ENCODE measurements at regions not wholly inside any gene's neighbourhood (a gene's known extent, or its start where the extent isn't known, plus 50 kb on each side); places are given as distances from the start of the nearest gene placed in this dataset.

- H3K9me3 Mint-ChIP-seq: peaks cover 4% of the 10 kb centered on the region
- H3K4me1 Mint-ChIP-seq: peaks cover 10% of the 10 kb centered on the region
- H3K4me3 Mint-ChIP-seq: no peak overlapping the region
- H3K27me3 Mint-ChIP-seq: no peaks in the 10 kb centered on the region
- no peak for ATAC-seq
- no peaks in the 10 kb centered on the region for H3K36me3 Mint-ChIP-seq
- H3K27ac Mint-ChIP-seq: no peak overlapping the region
Observed at GRCh38 chr13:34035676-34036325, 217.9 kb downstream of the RFC3 start.

GRCh38 chr13:34037636-34038540 lies 219.9 kb downstream of the RFC3 start:
- Mint-ChIP-seq H3K27ac (no peak overlapping the region), H3K4me1 (peaks cover 10% of the 10 kb centered on the region), H3K36me3 (no peaks in the 10 kb centered on the region), H3K9me3 (peaks cover 4% of the 10 kb centered on the region), H3K4me3 (no peak overlapping the region), H3K27me3 (no peaks in the 10 kb centered on the region)
- ATAC-seq: no peak

- Mint-ChIP-seq H3K4me3 (no peak overlapping the region), H3K4me1 (peaks cover 10% of the 10 kb centered on the region)
- ATAC-seq: no peak
Observed at GRCh38 chr13:34038541-34039068, 220.7 kb downstream of the RFC3 start.

GRCh38 chr13:34039678-34040077 lies 221.7 kb downstream of the RFC3 start:
- Mint-ChIP-seq H3K27ac (no peak overlapping the region), H3K4me1 (peaks cover 10% of the 10 kb centered on the region), H3K36me3 (no peaks in the 10 kb centered on the region), H3K9me3 (peaks cover 4% of the 10 kb centered on the region), H3K4me3 (no peak overlapping the region), H3K27me3 (no peaks in the 10 kb centered on the region)
- no peak for ATAC-seq

More at GRCh38 chr13:34038541-34039068, 220.7 kb downstream of the RFC3 start:
- H3K9me3 Mint-ChIP-seq: peaks cover 4% of the 10 kb centered on the region
- no peak overlapping the region for H3K27ac Mint-ChIP-seq
- no peaks in the 10 kb centered on the region for H3K36me3 Mint-ChIP-seq
- no peaks in the 10 kb centered on the region for H3K27me3 Mint-ChIP-seq

GRCh38 chr13:34040863-34041262 lies 222.9 kb downstream of the RFC3 start:
- no peak for ATAC-seq
- Mint-ChIP-seq H3K27me3 (no peaks in the 10 kb centered on the region), H3K36me3 (no peaks in the 10 kb centered on the region), H3K9me3 (no peaks in the 10 kb centered on the region), H3K4me1 (peaks cover 10% of the 10 kb centered on the region), H3K27ac (no peak overlapping the region), H3K4me3 (no peak overlapping the region)

- peaks cover 3% of the 10 kb centered on the region for H3K9me3 Mint-ChIP-seq
- H3K27ac Mint-ChIP-seq: no peak overlapping the region
- H3K4me1 Mint-ChIP-seq: peaks cover under 1% of the 10 kb centered on the region
- no peaks in the 10 kb centered on the region for H3K36me3 Mint-ChIP-seq
- no peak for ATAC-seq
- H3K27me3 Mint-ChIP-seq: no peaks in the 10 kb centered on the region
- no peak overlapping the region for H3K4me3 Mint-ChIP-seq
Observed at GRCh38 chr13:34044041-34044440, 226.1 kb downstream of the RFC3 start.

GRCh38 chr13:34044660-34045080 lies 226.7 kb downstream of the RFC3 start:
- Mint-ChIP-seq H3K36me3 (no peaks in the 10 kb centered on the region), H3K4me1 (no peaks in the 10 kb centered on the region), H3K9me3 (peaks cover 3% of the 10 kb centered on the region), H3K4me3 (no peak overlapping the region), H3K27me3 (no peaks in the 10 kb centered on the region), H3K27ac (no peak overlapping the region)
- ATAC-seq: no peak

GRCh38 chr13:34046457-34046856 lies 228.5 kb downstream of the RFC3 start:
- Mint-ChIP-seq H3K4me1 (no peaks in the 10 kb centered on the region), H3K36me3 (no peaks in the 10 kb centered on the region), H3K9me3 (peaks cover 6% of the 10 kb centered on the region), H3K4me3 (no peak overlapping the region), H3K27me3 (no peaks in the 10 kb centered on the region), H3K27ac (no peak overlapping the region)
- no peak for ATAC-seq

- Mint-ChIP-seq H3K27me3 (no peaks in the 10 kb centered on the region), H3K4me1 (no peaks in the 10 kb centered on the region), H3K36me3 (no peaks in the 10 kb centered on the region), H3K4me3 (no peak overlapping the region), H3K27ac (no peak overlapping the region), H3K9me3 (peaks cover 9% of the 10 kb centered on the region)
- no peak for ATAC-seq
Observed at GRCh38 chr13:34048652-34049051, 230.7 kb downstream of the RFC3 start.

GRCh38 chr13:34056733-34057258 lies 238.8 kb downstream of the RFC3 start:
- Mint-ChIP-seq H3K4me1 (no peaks in the 10 kb centered on the region), H3K4me3 (no peak overlapping the region), H3K27ac (no peak overlapping the region), H3K36me3 (no peaks in the 10 kb centered on the region), H3K27me3 (no peaks in the 10 kb centered on the region), H3K9me3 (no peaks in the 10 kb centered on the region)
- ATAC-seq: no peak

- no peaks in the 10 kb centered on the region for H3K27me3 Mint-ChIP-seq
Observed at GRCh38 chr13:34064456-34065205, 246.7 kb downstream of the RFC3 start.

GRCh38 chr13:34065928-34066327 lies 248.0 kb downstream of the RFC3 start:
- H3K27ac Mint-ChIP-seq: no peak overlapping the region
- H3K36me3 Mint-ChIP-seq: no peaks in the 10 kb centered on the region
- no peak overlapping the region for H3K4me3 Mint-ChIP-seq
- no peaks in the 10 kb centered on the region for H3K4me1 Mint-ChIP-seq
- no peak for ATAC-seq
- no peaks in the 10 kb centered on the region for H3K27me3 Mint-ChIP-seq
- H3K9me3 Mint-ChIP-seq: no peaks in the 10 kb centered on the region

More at GRCh38 chr13:34064456-34065205, 246.7 kb downstream of the RFC3 start:
- Mint-ChIP-seq H3K27ac (no peak overlapping the region), H3K4me3 (no peak overlapping the region), H3K4me1 (no peaks in the 10 kb centered on the region), H3K36me3 (no peaks in the 10 kb centered on the region), H3K9me3 (no peaks in the 10 kb centered on the region)
- no peak for ATAC-seq

- Mint-ChIP-seq H3K4me3 (no peak overlapping the region), H3K27ac (no peak overlapping the region), H3K4me1 (no peaks in the 10 kb centered on the region), H3K36me3 (no peaks in the 10 kb centered on the region), H3K27me3 (no peaks in the 10 kb centered on the region), H3K9me3 (no peaks in the 10 kb centered on the region)
- ATAC-seq: no peak
Observed at GRCh38 chr13:34066344-34066743, 248.4 kb downstream of the RFC3 start.

- Mint-ChIP-seq H3K27ac (no peak overlapping the region), H3K36me3 (no peaks in the 10 kb centered on the region), H3K4me3 (no peak overlapping the region), H3K27me3 (peaks cover 6% of the 10 kb centered on the region), H3K4me1 (no peaks in the 10 kb centered on the region), H3K9me3 (peaks cover 10% of the 10 kb centered on the region)
- no peak for ATAC-seq
Observed at GRCh38 chr13:34070006-34070405, 252.1 kb downstream of the RFC3 start.
